WTC11 (cell line): ENCODE measurements at regions not wholly inside any gene's neighbourhood (a gene's known extent, or its start where the extent isn't known, plus 50 kb on each side); places are given as distances from the start of the nearest gene placed in this dataset.
"Not testable (repeated sequence)": the region's sequence is repeated elsewhere in the genome, so short reads cannot be mapped to it uniquely, and the experiment has no call there.

Source experiments
- ATAC-seq: fragments of 200-7000 bp; cut with Tn5 transposase; 2 replicates; pipeline ENCODE4 v1.10.0; 2021; ENCODE audit warnings: mild to moderate bottlenecking, moderate library complexity
- CTCF ChIA-PET: fragments of 300-600 bp; sonication (Branson Sonifier 250); formaldehyde crosslinking; loops from one replicate; lab custom pipeline; 2021; ENCODE audit warnings: antibody characterized with exemption; lab: Charles Lee
- POLR2A ChIA-PET: fragments of 350-600 bp; sonication (Branson Sonifier 250); formaldehyde crosslinking; loops from one replicate; lab custom pipeline; 2021; ENCODE audit warnings: antibody characterized with exemption; lab: Charles Lee
- DNase-seq: peaks from one replicate; pipeline ENCODE4 v3.0.0; 2021; ENCODE audit warnings: low spot score
- H3K27ac Mint-ChIP-seq: 2 replicates; pipeline ENCODE4 v1.8.0; 2021; ENCODE audit warnings: mixed read lengths
- H3K27me3 Mint-ChIP-seq: 2 replicates; pipeline ENCODE4 v1.8.0; 2021; ENCODE audit warnings: low read depth, mild to moderate bottlenecking, moderate library complexity, mixed read lengths
- H3K36me3 Mint-ChIP-seq: 2 replicates; pipeline ENCODE4 v1.8.0; 2021; ENCODE audit warnings: mixed read lengths
- H3K4me1 Mint-ChIP-seq: 2 replicates; pipeline ENCODE4 v1.8.0; 2022; ENCODE audit warnings: mixed read lengths
- H3K4me3 Mint-ChIP-seq: 2 replicates; pipeline ENCODE4 v1.8.0; 2021; ENCODE audit warnings: mild to moderate bottlenecking, moderate library complexity, mixed read lengths
- H3K9me3 Mint-ChIP-seq: 2 replicates; pipeline ENCODE4 v1.8.0; 2021; ENCODE audit warnings: mixed read lengths
- ETV6 ChIP-seq: sonication (generic); formaldehyde crosslinking; IDR thresholded peaks from 2 replicates; pipeline ENCODE4 v1.8.1; 2022; ENCODE audit warnings: mild to moderate bottlenecking, missing genetic modification reagents
- MXD4 ChIP-seq: fragments of 250-450 bp; sonication (Bioruptor Pico); IDR thresholded peaks from 2 replicates; pipeline ENCODE4 v1.8.0; 2021; ENCODE audit warnings: mild to moderate bottlenecking, moderate library complexity, borderline replicate concordance
- NR3C1 ChIP-seq: sonication (generic); formaldehyde crosslinking; conservative IDR thresholded peaks from 2 replicates; pipeline ENCODE4 v1.8.1; 2023; ENCODE audit warnings: low read depth, mild to moderate bottlenecking, missing genetic modification reagents
- RORB ChIP-seq: fragments of 250-450 bp; sonication (Bioruptor Pico); IDR thresholded peaks from 2 replicates; pipeline ENCODE4 v1.9.0; 2021; ENCODE audit warnings: mild to moderate bottlenecking
- ZNF121 ChIP-seq: sonication (generic); formaldehyde crosslinking; IDR thresholded peaks from 2 replicates; pipeline ENCODE4 v1.8.0; 2023; ENCODE audit warnings: missing genetic modification reagents
- ZNF219 ChIP-seq: sonication (generic); formaldehyde crosslinking; IDR thresholded peaks from 2 replicates; pipeline ENCODE4 v1.8.0; 2023; ENCODE audit warnings: missing genetic modification reagents, mild to moderate bottlenecking, borderline replicate concordance
- TF ChIP-seq, protein P1 (sequence below): sonication (generic); formaldehyde crosslinking; IDR thresholded peaks from 2 replicates; pipeline ENCODE4 v1.8.1; 2023; ENCODE audit warnings: mild to moderate bottlenecking, missing genetic modification reagents
- TF ChIP-seq, protein P2 (sequence below): sonication (generic); formaldehyde crosslinking; IDR thresholded peaks from 2 replicates; pipeline ENCODE4 v1.8.0; 2022; ENCODE audit warnings: missing genetic modification reagents
- TF ChIP-seq, protein P3 (sequence below): fragments of 250-450 bp; sonication (Bioruptor Pico); IDR thresholded peaks from 2 replicates; pipeline ENCODE4 v1.9.0; 2021; ENCODE audit warnings: mild to moderate bottlenecking, borderline replicate concordance
- TF ChIP-seq, protein P4 (sequence below): sonication (generic); formaldehyde crosslinking; IDR thresholded peaks from 2 replicates; pipeline ENCODE4 v1.8.1; 2022; ENCODE audit warnings: mild to moderate bottlenecking, missing genetic modification reagents, moderate library complexity, borderline replicate concordance
- TF ChIP-seq, protein P5 (sequence below): sonication (generic); formaldehyde crosslinking; IDR thresholded peaks from 2 replicates; pipeline ENCODE4 v1.8.0; 2023; ENCODE audit warnings: missing genetic modification reagents, mild to moderate bottlenecking, borderline replicate concordance

DNA sequence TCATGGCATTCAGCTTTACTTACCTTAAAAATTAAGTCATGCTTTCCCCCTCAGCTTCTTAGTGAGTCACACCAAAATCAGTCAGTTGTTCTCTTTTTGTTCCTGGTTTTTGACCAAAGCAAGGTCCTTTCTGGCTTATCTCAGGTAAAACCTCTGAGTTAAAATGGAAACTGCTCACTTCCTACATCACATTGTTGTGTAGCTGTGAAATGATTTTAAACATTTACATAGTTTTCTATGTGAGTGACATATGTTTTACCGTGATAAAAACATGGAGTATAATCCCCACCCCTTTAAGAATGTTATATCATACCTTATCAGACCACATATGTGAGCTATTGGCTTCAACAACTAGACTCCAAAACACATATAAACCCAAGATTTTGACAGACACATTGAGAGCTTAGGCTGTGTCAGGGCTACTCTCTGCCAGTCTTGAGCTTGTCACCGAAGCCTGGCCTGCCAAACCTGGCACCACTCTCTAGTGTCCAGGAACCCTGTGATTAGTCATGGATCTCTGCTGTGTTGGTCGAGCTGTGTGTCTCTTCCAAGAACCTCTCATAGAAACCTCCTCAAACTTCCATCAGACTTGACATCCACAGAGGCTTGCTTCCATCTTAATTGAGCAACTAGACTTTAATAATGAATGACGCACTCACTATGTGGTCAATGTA is 113.7 kb upstream of the FOXN2 start (continued):
- TF ChIP-seq, protein P1, sequence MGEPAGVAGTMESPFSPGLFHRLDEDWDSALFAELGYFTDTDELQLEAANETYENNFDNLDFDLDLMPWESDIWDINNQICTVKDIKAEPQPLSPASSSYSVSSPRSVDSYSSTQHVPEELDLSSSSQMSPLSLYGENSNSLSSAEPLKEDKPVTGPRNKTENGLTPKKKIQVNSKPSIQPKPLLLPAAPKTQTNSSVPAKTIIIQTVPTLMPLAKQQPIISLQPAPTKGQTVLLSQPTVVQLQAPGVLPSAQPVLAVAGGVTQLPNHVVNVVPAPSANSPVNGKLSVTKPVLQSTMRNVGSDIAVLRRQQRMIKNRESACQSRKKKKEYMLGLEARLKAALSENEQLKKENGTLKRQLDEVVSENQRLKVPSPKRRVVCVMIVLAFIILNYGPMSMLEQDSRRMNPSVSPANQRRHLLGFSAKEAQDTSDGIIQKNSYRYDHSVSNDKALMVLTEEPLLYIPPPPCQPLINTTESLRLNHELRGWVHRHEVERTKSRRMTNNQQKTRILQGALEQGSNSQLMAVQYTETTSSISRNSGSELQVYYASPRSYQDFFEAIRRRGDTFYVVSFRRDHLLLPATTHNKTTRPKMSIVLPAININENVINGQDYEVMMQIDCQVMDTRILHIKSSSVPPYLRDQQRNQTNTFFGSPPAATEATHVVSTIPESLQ (CRISPR knock-in tag): no peak
- TF ChIP-seq, protein P2, sequence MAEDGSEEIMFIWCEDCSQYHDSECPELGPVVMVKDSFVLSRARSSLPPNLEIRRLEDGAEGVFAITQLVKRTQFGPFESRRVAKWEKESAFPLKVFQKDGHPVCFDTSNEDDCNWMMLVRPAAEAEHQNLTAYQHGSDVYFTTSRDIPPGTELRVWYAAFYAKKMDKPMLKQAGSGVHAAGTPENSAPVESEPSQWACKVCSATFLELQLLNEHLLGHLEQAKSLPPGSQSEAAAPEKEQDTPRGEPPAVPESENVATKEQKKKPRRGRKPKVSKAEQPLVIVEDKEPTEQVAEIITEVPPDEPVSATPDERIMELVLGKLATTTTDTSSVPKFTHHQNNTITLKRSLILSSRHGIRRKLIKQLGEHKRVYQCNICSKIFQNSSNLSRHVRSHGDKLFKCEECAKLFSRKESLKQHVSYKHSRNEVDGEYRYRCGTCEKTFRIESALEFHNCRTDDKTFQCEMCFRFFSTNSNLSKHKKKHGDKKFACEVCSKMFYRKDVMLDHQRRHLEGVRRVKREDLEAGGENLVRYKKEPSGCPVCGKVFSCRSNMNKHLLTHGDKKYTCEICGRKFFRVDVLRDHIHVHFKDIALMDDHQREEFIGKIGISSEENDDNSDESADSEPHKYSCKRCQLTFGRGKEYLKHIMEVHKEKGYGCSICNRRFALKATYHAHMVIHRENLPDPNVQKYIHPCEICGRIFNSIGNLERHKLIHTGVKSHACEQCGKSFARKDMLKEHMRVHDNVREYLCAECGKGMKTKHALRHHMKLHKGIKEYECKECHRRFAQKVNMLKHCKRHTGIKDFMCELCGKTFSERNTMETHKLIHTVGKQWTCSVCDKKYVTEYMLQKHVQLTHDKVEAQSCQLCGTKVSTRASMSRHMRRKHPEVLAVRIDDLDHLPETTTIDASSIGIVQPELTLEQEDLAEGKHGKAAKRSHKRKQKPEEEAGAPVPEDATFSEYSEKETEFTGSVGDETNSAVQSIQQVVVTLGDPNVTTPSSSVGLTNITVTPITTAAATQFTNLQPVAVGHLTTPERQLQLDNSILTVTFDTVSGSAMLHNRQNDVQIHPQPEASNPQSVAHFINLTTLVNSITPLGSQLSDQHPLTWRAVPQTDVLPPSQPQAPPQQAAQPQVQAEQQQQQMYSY (CRISPR knock-in tag): no peak
- no peak for TF ChIP-seq ZNF219
- TF ChIP-seq, protein P3, sequence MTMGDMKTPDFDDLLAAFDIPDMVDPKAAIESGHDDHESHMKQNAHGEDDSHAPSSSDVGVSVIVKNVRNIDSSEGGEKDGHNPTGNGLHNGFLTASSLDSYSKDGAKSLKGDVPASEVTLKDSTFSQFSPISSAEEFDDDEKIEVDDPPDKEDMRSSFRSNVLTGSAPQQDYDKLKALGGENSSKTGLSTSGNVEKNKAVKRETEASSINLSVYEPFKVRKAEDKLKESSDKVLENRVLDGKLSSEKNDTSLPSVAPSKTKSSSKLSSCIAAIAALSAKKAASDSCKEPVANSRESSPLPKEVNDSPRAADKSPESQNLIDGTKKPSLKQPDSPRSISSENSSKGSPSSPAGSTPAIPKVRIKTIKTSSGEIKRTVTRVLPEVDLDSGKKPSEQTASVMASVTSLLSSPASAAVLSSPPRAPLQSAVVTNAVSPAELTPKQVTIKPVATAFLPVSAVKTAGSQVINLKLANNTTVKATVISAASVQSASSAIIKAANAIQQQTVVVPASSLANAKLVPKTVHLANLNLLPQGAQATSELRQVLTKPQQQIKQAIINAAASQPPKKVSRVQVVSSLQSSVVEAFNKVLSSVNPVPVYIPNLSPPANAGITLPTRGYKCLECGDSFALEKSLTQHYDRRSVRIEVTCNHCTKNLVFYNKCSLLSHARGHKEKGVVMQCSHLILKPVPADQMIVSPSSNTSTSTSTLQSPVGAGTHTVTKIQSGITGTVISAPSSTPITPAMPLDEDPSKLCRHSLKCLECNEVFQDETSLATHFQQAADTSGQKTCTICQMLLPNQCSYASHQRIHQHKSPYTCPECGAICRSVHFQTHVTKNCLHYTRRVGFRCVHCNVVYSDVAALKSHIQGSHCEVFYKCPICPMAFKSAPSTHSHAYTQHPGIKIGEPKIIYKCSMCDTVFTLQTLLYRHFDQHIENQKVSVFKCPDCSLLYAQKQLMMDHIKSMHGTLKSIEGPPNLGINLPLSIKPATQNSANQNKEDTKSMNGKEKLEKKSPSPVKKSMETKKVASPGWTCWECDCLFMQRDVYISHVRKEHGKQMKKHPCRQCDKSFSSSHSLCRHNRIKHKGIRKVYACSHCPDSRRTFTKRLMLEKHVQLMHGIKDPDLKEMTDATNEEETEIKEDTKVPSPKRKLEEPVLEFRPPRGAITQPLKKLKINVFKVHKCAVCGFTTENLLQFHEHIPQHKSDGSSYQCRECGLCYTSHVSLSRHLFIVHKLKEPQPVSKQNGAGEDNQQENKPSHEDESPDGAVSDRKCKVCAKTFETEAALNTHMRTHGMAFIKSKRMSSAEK (CRISPR knock-in tag): no peak
- no peak for TF ChIP-seq ETV6 (CRISPR knock-in tag)
- no peak for TF ChIP-seq MXD4 (CRISPR knock-in tag)

DNA sequence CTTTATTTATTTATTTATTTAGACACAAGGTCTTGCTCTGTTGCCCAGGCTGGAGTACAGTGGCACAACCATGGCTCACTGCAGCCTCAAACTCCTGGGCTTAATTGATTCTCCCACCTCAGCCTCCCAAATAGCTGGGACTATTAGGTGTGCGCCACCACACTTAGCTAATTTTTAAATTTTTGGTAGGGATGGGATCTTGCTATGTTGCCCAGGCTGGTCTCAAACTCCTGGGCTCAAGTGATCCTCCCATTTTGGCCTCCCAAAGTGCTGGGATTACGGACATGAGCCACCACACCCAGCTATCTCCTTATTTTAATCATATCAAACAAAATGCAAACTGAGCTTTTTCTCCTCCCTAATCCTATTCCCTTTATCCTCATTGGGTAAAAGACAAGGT is 113.0 kb upstream of the FOXN2 start:
- TF ChIP-seq ZNF121: peak; percentile 62; the same call in 1 of the 2 replicates
- H3K9me3 Mint-ChIP-seq: not testable (repeated sequence)

DNA sequence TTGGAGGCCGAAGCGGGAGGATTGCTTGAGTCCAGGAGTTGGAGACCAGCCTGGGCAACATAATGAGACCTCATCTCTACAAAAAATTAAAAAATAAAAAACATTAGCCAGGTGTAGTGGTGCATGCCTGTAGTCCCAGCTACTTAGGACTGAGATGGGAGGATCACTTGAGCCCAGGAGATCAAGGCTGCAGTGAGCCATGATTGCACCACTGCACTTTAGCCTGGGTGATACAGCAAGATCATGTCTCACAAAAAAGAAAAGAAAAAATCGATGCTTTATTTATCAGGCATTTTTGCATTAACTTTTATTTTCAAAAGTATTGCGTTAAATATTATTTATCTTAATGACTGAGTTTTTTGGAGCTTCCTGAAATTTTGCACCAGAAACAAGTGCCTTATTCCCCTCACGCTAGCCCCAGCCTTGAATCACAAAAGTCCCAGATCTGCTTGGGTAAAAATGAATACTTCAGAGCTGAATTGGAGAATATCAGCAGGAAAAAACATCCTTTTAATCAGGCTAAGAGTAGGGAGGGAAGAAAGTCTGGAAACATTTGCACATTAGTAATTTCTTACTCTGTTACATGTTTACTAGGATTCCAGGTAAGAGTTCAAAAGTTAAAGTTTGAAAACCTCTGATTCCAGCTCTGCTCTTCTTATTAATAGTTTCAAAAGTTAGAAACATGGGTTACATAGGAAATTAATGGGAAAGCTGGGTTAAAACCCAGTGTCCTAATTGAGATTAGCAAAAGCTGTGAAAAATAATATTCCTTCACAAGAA is 111.4 kb upstream of the FOXN2 start:
- H3K9me3 Mint-ChIP-seq: peaks cover 5% of the 10 kb centered on the region
- DNase-seq: no peak
- peaks cover 58% of the 10 kb centered on the region for H3K4me1 Mint-ChIP-seq
- H3K36me3 Mint-ChIP-seq: no peaks in the 10 kb centered on the region
- TF ChIP-seq NR3C1 (CRISPR knock-in tag) (no peak), RORB (CRISPR knock-in tag) (no peak)
- TF ChIP-seq, protein P4, sequence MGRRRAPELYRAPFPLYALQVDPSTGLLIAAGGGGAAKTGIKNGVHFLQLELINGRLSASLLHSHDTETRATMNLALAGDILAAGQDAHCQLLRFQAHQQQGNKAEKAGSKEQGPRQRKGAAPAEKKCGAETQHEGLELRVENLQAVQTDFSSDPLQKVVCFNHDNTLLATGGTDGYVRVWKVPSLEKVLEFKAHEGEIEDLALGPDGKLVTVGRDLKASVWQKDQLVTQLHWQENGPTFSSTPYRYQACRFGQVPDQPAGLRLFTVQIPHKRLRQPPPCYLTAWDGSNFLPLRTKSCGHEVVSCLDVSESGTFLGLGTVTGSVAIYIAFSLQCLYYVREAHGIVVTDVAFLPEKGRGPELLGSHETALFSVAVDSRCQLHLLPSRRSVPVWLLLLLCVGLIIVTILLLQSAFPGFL (CRISPR knock-in tag): no peak
- TF ChIP-seq, protein P5, sequence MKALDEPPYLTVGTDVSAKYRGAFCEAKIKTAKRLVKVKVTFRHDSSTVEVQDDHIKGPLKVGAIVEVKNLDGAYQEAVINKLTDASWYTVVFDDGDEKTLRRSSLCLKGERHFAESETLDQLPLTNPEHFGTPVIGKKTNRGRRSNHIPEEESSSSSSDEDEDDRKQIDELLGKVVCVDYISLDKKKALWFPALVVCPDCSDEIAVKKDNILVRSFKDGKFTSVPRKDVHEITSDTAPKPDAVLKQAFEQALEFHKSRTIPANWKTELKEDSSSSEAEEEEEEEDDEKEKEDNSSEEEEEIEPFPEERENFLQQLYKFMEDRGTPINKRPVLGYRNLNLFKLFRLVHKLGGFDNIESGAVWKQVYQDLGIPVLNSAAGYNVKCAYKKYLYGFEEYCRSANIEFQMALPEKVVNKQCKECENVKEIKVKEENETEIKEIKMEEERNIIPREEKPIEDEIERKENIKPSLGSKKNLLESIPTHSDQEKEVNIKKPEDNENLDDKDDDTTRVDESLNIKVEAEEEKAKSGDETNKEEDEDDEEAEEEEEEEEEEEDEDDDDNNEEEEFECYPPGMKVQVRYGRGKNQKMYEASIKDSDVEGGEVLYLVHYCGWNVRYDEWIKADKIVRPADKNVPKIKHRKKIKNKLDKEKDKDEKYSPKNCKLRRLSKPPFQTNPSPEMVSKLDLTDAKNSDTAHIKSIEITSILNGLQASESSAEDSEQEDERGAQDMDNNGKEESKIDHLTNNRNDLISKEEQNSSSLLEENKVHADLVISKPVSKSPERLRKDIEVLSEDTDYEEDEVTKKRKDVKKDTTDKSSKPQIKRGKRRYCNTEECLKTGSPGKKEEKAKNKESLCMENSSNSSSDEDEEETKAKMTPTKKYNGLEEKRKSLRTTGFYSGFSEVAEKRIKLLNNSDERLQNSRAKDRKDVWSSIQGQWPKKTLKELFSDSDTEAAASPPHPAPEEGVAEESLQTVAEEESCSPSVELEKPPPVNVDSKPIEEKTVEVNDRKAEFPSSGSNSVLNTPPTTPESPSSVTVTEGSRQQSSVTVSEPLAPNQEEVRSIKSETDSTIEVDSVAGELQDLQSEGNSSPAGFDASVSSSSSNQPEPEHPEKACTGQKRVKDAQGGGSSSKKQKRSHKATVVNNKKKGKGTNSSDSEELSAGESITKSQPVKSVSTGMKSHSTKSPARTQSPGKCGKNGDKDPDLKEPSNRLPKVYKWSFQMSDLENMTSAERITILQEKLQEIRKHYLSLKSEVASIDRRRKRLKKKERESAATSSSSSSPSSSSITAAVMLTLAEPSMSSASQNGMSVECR (CRISPR knock-in tag): no peak
- ATAC-seq: no peak
- no peak overlapping the region for H3K4me3 Mint-ChIP-seq
- H3K27ac Mint-ChIP-seq: no peak overlapping the region
- POLR2A ChIA-PET: no interaction called here
- CTCF ChIA-PET: no interaction called here
- no peaks in the 10 kb centered on the region for H3K27me3 Mint-ChIP-seq

More for the DNA sequence above, 113.0 kb upstream of the FOXN2 start:
- H3K4me3 Mint-ChIP-seq, POLR2A ChIA-PET, H3K36me3 Mint-ChIP-seq, DNase-seq, CTCF ChIA-PET, H3K27ac Mint-ChIP-seq, H3K27me3 Mint-ChIP-seq, ATAC-seq: not testable (repeated sequence)
- H3K4me1 Mint-ChIP-seq: peaks cover 55% of the 10 kb centered on the region
